ENCODE measurements at regions not wholly inside any gene's neighbourhood (a gene's known extent, or its start where the extent isn't known, plus 50 kb on each side); places are given as distances from the start of the nearest gene placed in this dataset.
"Not testable (repeated sequence)": the region's sequence is repeated elsewhere in the genome, so short reads cannot be mapped to it uniquely, and the experiment has no call there.

DNA sequence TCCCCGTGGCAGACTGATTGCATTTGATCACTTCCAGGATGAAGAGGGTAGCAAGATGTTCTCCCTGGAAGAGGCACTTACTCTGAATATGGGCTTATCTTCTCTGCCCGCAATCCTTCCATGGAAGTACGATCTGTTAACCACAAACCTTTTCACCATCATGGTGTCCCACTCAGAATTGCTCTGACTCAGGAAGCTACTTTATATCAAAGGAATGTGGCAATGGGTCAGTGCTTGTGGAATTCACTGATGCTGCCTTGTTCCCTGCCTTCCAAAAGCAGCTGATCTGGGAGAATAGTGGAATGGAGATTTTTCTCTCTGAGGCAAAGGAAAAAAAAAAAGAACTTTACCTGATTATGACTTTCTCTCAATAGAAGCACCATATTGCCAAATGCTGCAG is 306.1 kb upstream of the WSB1 start:
- TF ChIP-seq, protein P1, sequence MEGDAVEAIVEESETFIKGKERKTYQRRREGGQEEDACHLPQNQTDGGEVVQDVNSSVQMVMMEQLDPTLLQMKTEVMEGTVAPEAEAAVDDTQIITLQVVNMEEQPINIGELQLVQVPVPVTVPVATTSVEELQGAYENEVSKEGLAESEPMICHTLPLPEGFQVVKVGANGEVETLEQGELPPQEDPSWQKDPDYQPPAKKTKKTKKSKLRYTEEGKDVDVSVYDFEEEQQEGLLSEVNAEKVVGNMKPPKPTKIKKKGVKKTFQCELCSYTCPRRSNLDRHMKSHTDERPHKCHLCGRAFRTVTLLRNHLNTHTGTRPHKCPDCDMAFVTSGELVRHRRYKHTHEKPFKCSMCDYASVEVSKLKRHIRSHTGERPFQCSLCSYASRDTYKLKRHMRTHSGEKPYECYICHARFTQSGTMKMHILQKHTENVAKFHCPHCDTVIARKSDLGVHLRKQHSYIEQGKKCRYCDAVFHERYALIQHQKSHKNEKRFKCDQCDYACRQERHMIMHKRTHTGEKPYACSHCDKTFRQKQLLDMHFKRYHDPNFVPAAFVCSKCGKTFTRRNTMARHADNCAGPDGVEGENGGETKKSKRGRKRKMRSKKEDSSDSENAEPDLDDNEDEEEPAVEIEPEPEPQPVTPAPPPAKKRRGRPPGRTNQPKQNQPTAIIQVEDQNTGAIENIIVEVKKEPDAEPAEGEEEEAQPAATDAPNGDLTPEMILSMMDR (conservative IDR thresholded peaks at IDR 0.05; ENCODE audit: low read length) = not testable (repeated sequence)
- TF ChIP-seq EZH2phosphoT487 (IDR thresholded peaks at IDR 0.05; ENCODE audit: borderline replicate concordance, low read depth, low read length) = not testable (repeated sequence)

All from OCI-LY7 (cell line).